ENCODE measurements at regions not wholly inside any gene's neighbourhood (a gene's known extent, or its start where the extent isn't known, plus 50 kb on each side); places are given as distances from the start of the nearest gene placed in this dataset.

DNA sequence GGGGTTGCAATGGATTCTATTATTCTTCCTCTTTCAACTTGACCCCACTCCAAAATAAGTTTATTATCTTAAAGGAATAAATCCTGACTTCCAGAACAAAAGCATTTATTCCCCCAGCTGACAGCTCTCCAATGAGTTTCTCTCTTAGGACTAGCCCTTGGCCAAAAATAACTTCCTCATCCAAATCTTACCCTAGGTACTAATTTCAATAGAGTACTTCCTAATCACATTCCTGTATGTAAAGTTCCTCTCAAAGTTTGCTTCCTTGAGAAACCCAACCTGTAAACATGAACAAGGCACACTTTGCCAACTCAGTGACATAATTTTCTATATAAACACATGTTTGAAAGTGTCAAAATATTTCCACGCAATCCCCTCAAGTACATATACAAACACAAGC is 671.2 kb upstream of the GALNTL6 start:
- no peak for DNase-seq

DNA sequence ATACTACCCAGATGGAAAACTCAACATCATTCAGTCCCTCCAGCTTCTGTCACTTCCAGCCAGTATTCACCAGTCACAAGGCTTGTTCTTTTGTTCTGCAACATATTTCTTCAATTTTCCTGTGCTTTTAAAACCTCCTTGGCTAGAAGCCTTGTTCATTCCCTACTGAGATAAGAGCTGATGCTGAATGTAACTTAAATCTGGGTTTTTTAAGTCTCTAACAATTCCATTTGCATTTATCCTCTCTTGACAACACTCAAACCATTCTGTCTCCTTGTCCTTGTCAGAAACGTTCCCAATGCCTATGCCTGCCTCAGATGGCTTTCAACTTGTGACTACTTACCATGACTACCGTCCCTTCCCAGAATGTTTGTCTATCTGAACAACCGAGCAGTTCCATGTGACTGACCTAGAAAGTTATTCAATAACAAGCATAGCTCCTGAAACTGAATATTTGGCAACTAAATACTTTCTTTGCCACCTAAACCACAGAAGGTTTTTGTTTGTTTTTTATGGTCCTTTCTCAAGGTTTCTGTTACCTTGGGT is 682.9 kb upstream of the GALNTL6 start:
- DNase-seq, result no peak

DNA sequence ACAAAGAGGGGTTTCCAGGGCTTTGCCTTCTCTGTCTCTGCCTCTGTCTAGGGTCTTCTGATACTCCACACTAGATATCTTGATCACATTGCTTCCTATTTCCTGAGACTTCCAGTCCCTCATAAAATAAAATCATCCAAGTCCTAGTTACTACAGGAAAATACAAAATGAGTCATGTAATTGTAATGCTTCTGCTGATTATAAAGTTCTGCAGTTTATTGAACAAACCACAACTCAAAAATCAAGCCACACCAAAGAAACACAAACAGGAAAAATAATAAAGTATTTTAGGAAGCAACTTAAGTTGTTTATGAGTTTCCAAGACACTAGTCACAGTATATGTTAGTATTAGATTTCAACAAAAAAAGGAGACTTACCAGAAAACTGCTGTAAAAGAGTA is 695.1 kb upstream of the GALNTL6 start:
- no peak for DNase-seq

DNA sequence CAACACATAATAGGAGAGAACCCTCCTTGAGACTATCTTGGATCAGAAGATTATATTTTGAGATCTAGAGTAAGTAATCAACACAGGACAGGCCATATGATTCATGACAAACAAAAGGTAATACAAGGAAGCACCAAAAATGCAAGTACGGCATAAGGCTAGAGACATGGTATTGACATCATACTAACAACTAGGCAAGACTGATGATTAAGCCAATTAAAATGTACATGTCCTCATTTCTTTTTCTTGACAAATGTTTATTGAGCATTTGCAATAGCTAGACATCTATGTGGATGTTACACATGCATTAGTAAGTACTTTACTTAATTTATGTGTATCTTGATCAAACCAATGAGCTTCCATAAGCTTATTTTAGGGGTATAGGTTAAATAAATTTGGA is 695.7 kb upstream of the GALNTL6 start:
- DNase-seq, result no peak

DNA sequence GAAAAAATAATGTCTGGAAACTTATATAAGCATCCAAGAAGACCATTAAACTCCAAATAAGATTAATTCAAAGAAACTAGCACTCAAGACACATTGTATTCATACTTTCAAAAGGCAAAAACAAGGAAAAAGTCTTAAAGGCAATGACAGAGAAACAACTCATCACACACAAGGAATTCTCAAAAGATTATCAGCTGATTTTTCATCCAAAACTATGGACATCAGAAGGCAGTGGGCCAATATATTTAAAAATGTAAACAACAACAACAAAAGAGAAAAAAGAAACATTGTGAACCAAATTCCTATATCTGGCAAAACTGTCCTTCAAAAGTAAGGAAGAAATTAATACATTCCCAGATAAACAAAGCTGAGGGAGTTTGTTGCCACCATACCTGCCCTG is 711.4 kb upstream of the GALNTL6 start:
- DNase-seq, result peak in 1 of 3 experiments; percentile 5

DNA sequence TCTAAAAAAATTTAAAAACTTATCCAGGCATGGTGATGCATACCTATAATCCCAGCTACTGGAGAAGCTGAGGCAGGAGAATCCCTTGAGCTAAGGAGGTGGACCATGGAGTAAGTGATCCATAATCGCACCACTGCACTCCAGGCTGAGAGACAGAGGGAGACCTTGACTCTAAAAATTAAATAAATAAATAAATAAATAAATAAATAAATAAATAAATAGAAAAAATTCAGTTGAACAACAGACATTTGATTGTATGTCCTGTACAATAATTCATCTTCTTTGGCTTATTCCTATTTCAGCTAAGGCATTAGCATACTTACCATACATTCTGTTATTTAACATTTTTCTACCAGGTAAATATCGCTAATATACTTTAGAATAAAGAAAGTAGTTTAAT is 726.1 kb upstream of the GALNTL6 start:
- no peak for DNase-seq

DNA sequence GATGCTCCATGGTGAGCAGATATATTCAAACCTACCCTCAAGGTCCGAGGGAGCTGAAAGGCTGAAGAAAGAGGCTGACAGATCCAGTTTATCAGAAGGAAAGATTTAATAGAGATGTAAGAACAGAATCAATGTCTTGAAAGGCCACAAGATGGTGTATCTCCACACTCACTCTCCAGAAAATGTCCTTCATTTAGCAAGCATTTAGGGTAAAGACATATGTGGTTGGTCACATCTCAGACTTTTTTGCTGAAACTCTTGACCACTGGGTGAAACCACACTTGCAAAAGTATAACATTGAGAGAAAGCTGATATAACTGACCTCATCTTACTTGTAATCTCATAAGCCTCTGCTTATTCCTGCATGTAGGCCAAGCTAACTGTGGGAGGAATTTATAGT is 745.8 kb upstream of the GALNTL6 start:
- DNase-seq, result peak in 1 of 3 experiments; percentile 5

DNA sequence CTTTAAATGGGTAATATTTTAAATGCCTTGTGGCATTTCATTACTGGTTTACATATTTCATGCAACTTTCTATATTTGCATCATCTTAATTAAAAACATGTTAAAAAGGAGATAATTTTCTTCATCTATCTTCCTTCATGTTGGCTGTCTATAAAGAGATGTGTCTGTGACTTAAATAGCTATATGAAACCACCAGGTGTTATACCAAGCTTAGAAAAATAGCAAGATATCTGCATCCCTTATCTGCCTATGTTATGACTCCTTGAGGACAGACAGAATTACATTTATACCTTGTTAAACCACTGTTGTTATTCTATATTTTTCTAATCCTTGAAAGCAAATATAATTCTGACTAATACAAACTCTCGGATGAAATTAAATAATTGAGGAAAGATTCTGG is 763.8 kb upstream of the GALNTL6 start:
- no peak for DNase-seq

DNA sequence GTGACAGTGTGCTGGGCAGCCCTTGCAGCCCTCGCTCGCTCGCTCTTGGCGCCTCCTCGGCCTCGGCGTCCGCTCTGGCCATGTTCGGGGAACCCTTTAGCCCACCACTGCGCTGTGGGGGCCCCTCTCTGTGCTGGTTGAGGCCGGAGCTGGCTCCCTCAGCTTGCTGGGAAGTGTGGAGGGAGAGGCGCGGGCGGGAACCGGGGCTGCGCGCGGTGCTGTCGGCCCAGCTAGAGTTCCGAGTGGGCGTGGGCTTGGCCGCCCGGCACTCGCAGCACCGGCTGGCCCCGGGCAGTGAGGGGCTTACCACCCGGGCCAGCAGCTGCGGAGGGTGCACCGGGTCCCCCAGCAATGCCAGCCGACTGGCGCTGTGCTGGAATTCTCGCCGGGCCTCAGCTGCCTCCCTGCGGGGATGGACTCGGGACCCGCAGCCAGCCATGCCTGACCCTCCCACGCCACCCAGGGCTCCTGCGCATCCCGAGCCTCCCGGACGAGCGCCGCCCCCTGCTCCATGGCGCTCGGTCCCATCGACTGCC is 770.1 kb upstream of the GALNTL6 start:
- no peak for DNase-seq

DNA sequence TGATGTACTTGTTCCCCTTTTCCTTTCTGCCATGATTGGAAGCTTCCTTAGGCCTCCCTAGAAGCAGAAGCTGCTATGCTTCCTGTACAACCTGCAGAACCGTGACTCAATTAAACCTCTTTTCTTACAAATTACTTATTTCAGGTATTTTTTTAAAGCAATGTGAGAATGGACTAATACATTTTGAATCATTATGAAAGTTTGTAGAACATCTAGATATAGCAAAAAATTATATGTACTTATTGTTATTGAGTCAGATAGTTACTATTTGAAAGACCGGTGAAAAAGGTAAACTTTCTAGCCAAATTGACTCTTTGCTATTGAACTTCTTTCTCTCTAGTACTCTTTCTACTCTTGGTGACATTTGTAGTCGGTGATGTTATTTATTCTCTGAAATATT is 777.3 kb upstream of the GALNTL6 start:
- DNase-seq, result no peak

DNA sequence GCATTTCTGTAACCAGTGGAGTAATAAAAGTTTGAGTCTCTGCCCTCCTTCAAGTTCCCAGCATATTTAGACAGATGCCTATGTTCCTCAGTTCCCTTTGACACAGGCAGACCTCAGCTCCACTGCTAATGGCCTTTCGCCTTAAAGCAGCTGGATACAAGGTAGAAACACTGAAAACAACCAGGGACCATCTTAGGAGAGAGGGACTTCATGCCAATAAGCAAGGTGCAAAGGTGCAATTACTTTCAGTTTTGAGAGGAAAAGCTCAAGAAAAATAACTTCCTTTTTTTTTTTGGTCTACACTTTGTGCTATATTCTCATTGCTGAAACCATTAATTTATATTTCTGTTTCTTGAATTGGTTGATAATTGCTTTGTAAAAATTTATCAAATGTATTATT is 781.9 kb upstream of the GALNTL6 start:
- DNase-seq, result no peak

DNA sequence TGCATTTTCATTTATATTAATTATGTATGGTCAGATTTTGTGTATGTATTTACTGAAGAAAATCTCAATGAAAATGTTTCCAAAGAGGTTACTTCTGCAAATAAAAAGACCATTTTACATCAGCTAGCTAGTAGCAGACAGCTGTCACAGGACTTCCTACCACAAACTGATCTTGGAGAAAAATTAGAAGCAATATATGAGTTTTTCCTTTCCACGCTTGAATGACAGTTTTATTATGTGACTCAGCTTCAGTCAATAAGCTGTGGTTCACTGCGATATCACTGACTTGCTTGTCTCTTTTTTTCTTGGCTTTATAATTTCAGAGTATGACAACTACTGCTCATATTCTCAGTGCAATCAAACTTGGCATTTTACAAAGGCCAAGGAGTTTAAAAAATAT is 787.4 kb upstream of the GALNTL6 start:
- peak in 2 of 3 experiments; percentile 9 to 65 for DNase-seq

DNA sequence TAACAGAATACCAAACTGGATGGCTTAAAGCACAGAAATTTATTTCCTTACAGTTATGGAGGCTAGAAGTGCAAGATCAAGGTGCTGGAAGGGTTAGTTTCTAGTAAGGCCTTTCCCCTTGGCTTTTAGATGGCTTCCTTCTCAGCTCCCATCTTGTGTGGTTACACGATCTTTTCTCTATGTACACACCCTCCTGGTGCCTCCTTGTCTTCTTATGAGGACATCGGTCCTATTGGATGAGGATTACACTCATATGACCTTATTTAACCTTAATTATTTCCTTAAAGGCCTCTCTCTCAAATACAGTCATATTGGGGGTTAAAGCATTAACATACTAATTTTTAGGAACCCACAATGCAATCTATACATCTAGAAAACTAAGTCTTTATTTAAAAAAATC is 787.9 kb upstream of the GALNTL6 start:
- DNase-seq, result no peak

DNA sequence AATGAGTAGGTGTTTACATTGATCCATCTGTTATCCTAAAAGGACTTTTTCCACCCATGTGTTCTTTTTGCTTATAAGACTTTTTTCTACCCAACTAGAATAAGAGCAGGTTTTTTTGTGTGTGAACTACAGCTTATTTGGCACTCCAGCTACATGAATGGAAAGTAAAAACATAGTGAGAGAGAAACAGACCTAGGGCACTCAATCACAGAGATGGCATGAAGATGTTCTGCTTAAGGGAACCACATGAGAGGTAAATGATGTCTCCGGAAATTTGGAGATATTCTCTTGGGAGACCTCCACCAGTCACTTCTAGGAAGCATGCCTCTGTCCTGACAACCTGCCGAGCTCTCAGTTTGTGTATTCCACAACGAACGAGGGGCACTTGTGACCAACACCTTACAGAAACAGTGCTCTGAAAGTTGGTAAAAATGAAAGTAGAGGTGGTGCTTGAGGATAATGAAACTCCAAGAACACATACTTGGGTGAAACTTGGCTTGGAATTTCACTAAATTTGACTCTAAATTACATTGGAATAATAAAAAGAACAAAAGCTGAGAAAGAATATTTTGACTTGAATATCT is 788.4 kb upstream of the GALNTL6 start:
- DNase-seq, result no peak

DNA sequence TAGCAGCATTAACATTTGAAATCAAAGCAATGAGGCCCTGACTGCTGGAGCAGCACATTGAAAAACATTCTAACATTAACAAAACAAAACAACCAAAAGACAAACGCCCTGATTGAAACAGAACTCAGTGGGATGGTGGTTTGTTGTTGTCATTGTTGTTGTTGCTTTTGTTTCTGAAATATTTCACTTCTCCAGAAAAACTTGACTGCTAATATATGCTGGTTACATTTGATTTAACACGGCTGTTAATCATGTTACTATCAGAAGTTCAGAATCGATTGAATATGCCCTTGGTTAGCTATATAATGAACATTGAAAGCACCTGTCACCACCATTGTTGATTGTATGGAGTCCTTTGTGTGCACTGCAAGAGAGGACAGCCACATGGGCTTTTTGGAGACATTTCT is 790.4 kb upstream of the GALNTL6 start:
- DNase-seq, result no peak

DNA sequence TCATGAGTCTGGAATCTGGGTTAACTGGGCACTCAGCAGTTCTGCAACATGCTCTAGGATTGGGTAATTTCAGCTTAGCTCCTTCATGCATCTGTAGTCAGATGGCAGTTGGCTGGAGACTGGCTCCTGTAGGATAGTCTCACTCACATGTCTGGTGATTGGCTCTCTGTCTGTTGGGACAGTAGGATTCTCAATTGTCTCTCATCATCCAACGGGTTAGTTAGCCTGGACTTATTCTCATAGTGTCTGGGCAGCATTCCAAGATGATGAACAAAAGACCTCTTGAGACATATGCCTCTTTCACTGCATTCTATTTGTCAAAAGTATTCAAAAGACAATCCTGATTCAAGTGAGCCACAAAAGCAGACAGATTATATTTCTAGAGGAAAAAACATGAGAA is 795.6 kb upstream of the GALNTL6 start:
- no peak for DNase-seq

DNA sequence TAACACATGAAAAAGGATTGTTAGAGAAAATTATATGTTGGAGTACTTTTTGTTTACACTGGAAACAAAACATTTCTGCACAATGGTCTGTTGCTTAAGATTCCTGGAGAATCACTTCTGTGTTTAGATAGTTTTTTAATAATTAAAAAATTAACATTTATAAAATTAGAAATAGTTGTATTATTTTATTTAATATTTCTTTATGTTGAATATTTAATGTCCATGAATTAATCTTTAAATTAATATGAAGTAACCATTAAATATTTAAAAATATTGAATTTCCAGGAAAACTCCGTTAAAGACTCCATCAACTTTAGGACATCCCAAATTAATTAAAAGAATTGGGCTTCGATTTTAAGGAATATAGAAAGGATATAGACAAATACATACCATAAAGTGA is 797.1 kb upstream of the GALNTL6 start:
- DNase-seq, result no peak

DNA sequence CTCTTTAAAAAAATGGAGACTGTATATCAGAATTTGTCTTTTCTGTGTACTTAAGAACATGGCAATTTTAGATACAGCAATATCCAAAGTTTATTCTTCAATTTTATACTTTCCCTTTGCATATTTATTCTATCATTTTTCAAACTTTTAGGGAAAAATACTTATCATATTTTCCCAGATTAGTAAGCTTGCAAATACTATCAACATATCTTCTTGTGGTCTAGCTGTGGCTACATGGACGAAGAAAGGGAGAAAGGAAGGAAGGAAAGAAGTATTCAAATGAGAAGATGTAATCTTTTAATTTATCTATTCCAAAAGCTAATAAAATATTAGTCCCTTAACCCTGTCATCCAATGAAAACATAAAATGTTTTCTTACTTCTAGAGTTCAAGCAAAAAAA is 797.8 kb upstream of the GALNTL6 start:
- no peak for DNase-seq

DNA sequence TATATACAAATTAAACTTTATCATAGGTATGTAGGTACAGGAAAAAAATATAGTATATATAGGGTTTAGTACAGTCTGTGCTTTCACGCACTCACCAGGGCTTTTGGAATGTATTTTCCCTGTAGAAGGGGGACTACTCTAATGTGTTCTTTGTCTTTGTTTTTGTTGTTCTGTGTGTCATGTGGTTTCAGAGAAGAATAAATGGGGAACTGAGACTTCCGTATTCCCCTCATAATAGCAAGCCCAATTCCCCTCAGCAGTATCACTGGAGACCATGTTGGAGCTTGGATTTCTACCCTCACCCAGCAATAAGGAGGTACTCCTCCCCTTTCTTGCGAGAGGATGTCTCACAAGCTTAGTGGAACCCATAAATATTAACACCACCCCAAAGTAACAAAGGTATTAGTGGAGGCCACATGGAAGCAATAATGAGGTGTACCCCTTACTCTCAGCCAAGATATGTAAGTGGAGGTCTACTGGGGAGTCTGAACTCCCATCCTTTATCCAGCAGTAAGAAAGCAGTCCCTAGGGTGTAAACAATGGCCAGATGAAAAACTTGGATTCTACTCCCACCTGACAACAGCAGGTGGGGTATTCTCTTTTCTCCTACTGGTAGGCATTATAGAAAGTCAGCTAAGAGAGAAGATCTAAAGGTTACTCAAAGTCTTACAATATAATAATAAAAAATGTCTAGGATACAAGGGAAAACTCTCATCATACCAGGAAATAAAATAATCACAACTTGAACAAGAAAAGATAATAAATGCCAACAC is 805.4 kb upstream of the GALNTL6 start:
- no peak for DNase-seq

DNA sequence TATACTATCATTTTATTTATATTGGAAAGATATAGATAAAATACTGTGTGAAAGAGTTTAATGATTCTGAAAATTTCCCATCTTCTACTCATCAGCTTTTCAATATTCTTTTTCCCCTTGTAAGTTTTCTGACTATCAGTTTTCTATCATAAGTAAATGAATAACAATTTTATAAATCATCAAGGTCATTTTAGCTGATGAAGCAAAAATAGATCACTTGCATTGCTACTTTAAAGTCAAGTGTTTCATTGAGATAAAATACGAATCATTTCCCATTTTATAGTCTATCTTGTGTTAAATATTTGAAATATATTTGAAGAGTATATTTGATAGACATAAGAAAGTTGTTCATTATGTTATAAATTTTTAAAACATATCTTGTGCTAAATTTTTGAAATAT is 811.0 kb upstream of the GALNTL6 start:
- DNase-seq, result no peak

DNA sequence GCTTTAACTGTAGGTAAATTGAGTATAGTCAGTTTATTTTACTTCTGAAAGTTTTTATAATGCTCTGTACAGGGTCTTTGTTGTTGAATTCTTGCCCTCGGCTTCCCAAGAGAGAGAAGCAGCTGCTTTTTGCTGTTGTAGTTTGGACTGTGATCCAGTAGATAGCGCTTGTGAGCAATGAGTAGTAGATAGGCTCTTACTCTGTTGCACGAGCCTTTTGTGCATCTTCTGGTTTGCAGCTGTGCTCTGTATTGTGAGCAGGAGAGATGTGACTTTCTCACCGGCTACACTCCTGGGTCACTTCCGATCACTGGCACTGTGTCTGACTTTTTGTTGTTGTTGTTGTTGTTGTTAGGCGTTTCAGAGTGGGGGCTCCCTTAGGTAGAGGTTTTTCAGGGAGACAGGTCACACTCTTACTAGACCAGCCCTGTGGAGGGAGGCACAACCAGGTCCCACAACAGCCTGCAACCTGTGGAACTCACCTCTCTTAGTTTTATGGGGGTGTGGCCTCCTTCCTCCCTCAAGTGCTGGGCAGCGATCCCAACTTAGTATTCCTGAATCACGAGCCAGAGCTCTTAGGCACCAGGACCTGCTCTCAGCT is 822.1 kb upstream of the GALNTL6 start:
- peak; percentile 0 to 76 (median 37) for DNase-seq

DNA sequence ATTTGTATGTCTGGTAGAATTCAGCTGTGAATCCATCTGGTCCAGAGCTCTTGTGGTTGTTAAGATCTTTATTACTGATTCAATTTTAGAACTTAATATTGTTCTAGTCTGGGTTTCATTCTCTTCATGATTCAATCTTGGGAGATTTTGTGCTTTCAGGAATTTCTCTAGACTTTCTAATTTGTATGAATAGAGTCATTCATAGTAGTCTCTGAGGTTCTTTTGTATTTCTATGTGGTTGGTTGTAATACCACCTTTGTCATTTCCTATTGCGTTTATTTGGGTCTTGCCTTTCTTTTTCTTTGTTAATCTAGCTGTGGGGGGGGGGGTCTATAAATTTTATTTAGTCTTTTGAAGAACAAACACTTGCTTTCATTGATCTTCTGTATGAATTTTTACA is 824.8 kb upstream of the GALNTL6 start:
- DNase-seq, result no peak

DNA sequence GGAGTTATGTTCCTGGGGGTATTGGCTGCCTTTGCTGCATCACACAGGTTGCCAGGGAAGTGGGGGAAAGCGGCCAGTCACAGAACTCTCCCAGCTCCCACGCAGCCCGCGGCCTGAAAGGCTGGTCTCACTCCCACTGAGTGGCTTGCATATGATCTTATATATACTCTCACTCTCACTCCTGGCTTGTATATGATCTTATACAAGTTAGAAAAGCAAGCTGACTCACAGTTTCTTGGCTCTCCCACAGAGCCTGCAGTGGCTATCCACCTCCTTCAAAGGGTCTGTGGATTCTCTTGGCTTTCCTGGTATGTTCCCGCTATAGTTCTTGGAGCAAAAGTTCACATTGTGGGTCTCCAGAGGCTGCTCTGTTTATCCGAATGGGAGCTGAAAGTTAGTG is 833.5 kb upstream of the GALNTL6 start:
- DNase-seq, result no peak

DNA sequence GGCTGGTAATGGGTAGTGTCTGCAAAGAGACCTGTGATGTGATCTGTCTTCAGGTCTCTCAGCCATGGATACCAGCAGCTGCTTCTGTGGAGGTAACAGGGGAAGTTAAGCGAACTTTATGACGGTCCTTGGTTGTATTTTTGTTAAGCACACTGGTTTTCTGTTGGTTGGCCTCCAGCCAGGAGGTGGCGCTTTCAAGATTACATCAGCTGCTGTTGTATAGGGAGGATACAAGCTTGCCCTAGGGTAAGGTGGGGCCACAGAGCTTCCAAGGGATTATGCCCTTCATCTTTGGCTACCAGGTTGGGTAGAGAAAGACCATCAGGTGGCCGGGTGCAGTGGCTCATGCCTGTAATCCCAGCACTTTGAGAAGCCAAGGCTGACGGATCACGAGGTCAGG is 834.2 kb upstream of the GALNTL6 start:
- no peak for DNase-seq
